ENCODE measurements at regions not wholly inside any gene's neighbourhood (a gene's known extent, or its start where the extent isn't known, plus 50 kb on each side); places are given as distances from the start of the nearest gene placed in this dataset.

DNA sequence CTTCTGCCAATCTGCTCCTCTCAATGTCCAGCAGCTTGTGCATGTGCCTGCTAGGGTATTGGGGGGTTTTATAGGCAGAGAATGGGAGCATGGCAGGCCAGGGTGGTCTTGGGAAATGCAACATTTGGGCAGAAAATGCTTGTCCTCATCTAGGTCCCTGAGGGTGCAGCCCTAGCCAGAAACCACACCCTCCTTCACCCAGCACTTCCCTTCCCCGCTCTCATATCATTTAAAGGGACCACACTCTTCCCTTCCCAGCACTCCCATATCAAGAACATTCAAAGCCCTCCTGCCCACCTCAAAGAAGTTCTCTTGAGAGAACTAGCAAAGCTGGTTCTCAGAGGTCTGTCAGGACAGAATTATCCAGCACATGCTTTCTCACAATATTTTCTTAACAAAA, 62.1 kb downstream of the HSD3B1 start:
- TF ChIP-seq, protein P1, sequence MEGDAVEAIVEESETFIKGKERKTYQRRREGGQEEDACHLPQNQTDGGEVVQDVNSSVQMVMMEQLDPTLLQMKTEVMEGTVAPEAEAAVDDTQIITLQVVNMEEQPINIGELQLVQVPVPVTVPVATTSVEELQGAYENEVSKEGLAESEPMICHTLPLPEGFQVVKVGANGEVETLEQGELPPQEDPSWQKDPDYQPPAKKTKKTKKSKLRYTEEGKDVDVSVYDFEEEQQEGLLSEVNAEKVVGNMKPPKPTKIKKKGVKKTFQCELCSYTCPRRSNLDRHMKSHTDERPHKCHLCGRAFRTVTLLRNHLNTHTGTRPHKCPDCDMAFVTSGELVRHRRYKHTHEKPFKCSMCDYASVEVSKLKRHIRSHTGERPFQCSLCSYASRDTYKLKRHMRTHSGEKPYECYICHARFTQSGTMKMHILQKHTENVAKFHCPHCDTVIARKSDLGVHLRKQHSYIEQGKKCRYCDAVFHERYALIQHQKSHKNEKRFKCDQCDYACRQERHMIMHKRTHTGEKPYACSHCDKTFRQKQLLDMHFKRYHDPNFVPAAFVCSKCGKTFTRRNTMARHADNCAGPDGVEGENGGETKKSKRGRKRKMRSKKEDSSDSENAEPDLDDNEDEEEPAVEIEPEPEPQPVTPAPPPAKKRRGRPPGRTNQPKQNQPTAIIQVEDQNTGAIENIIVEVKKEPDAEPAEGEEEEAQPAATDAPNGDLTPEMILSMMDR (IDR thresholded peaks at IDR 0.05) = no peak
- no peak for TF ChIP-seq EZH2 (IDR thresholded peaks at IDR 0.05; ENCODE audit: borderline replicate concordance, insufficient read depth, low read depth, low read length, poor library complexity, severe bottlenecking)
